K562 (cell line): ENCODE measurements at regions not wholly inside any gene's neighbourhood (a gene's known extent, or its start where the extent isn't known, plus 50 kb on each side); places are given as distances from the start of the nearest gene placed in this dataset.

Source experiments
- ATAC-seq: fragments of 200-7000 bp; cut with Tn5 transposase; 3 replicates; pipeline ENCODE4 v1.9.1; 2020; ENCODE audit warnings: moderate library complexity
- BruUV-seq: library from RNA; stranded (reverse); fragments of 400-500 nt; replicated peaks from 2 replicates; lab custom pipeline; 2021; lab: Mats Ljungman, UMichigan
- CTCF ChIA-PET: fragments of 300-600 bp; formaldehyde crosslinking; extraction: SDS; loops from one replicate; lab custom pipeline; 2021; ENCODE audit warnings: low intra/inter-chr PET ratio; lab: Yijun Ruan, JAX
- POLR2A ChIA-PET: fragments of 300-600, 350-650 bp; sonication (Branson Sonifier 250); formaldehyde crosslinking; extraction: SDS; loops from one replicate; lab custom pipeline; 2021; ENCODE audit warnings: antibody characterized with exemption, inconsistent platforms; lab: Yijun Ruan, JAX
- DNase-seq, 4 experiments: peaks; one replicate each; pipeline versions ENCODE4 v3.0.0 to v3.0.0-alpha.2; 2011 to 2018; ENCODE audit warnings: low spot score in 3 of 4, mixed read lengths in 3 of 4; ENCODE audit errors: extremely low read depth in 1 of 4
- FAIRE-seq: peaks from 2 replicates; lab custom pipeline; 2011; peaks lifted over from hg19 to GRCh38; lab: Jason Lieb, UNC
- H2AFZ ChIP-seq: 2 replicates; pipeline ENCODE4 v1.6.0; 2011; ENCODE audit warnings: low read depth, low read length, control low read depth, inconsistent platforms
- H3K27ac ChIP-seq: fragments of 200-600 bp; 3 replicates; pipeline ENCODE4 v1.8.0; 2011; ENCODE audit warnings: low read depth, mild to moderate bottlenecking, control low read depth, inconsistent platforms, low read length, moderate library complexity, mixed read lengths; ENCODE audit errors: extremely low read depth
- H3K27me3 ChIP-seq, 2 experiments: fragments of 300-600 bp in 1 of 2; 2 replicates in 1 of 2; 3 replicates in 1 of 2; pipeline versions ENCODE4 v1.6.0 to v1.8.0; 2011; ENCODE audit warnings: inconsistent platforms in 2 of 2, low read length in 2 of 2, mild to moderate bottlenecking in 1 of 2, mixed read lengths in 1 of 2, moderate library complexity in 1 of 2; ENCODE audit not compliant: control insufficient read depth in 2 of 2, insufficient read depth in 2 of 2
- H3K36me3 ChIP-seq: fragments of 300-600 bp; 3 replicates; pipeline ENCODE4 v1.8.0; 2011; ENCODE audit warnings: mild to moderate bottlenecking, low read length, inconsistent platforms; ENCODE audit not compliant: control insufficient read depth, insufficient read depth
- H3K4me1 ChIP-seq, 2 experiments: fragments of 200-600 bp in 1 of 2; replicated peaks in 1 of 2; 2 replicates in 1 of 2; 3 replicates in 1 of 2; pipeline versions ENCODE4 v1.5.1 to v1.8.0; 2011; ENCODE audit warnings: inconsistent platforms in 2 of 2, low read length in 2 of 2, mild to moderate bottlenecking in 1 of 2, mixed read lengths in 1 of 2, moderate library complexity in 1 of 2; ENCODE audit not compliant: control insufficient read depth in 2 of 2, insufficient read depth in 2 of 2
- H3K4me2 ChIP-seq: 2 replicates; pipeline ENCODE4 v1.6.1; 2011; ENCODE audit warnings: low read length, control low read depth, inconsistent platforms, mixed read lengths; ENCODE audit not compliant: insufficient read depth
- H3K4me3 ChIP-seq: fragments of 200-600 bp; sonication (generic), shearing (Covaris generic); 2 replicates; pipeline ENCODE4 v1.5.1; 2016; ENCODE audit warnings: control low read depth, inconsistent platforms
- H3K79me2 ChIP-seq: fragments of 200-600 bp; 3 replicates; pipeline ENCODE4 v1.8.0; 2011; ENCODE audit warnings: low read length, inconsistent platforms; ENCODE audit not compliant: control insufficient read depth, insufficient read depth
- H3K9ac ChIP-seq, 2 experiments: 2 replicates each; pipeline versions ENCODE4 v1.6.0 to v1.6.1; 2011; ENCODE audit warnings: low read depth in 2 of 2, low read length in 2 of 2, control low read depth in 1 of 2, inconsistent platforms in 1 of 2, mild to moderate bottlenecking in 1 of 2, mixed read lengths in 1 of 2; ENCODE audit not compliant: insufficient read depth in 1 of 2
- H3K9me1 ChIP-seq: one replicate; pipeline ENCODE4 v1.6.0; 2011; ENCODE audit warnings: inconsistent platforms, mild to moderate bottlenecking, low read length, moderate library complexity; ENCODE audit not compliant: control insufficient read depth, insufficient read depth
- H3K9me3 ChIP-seq: replicated peaks from 2 replicates; pipeline ENCODE4 v1.5.1; 2011; ENCODE audit warnings: low read depth, low read length, inconsistent platforms; ENCODE audit not compliant: control insufficient read depth, insufficient read depth
- H4K20me1 ChIP-seq: replicated peaks from 2 replicates; pipeline ENCODE4 v1.6.1; 2011; ENCODE audit warnings: low read length, inconsistent platforms, mixed read lengths; ENCODE audit not compliant: control insufficient read depth, insufficient read depth
- CCAR2 ChIP-seq: fragments of 200-400 bp; formaldehyde crosslinking; IDR thresholded peaks from 2 replicates; pipeline ENCODE4 v1.6.1; 2017; ENCODE audit warnings: mild to moderate bottlenecking, low read depth, low read length
- ETV5 ChIP-seq: sonication (generic); formaldehyde crosslinking; IDR thresholded peaks from 2 replicates; pipeline ENCODE4 v1.4.0; 2020; ENCODE audit warnings: low read depth, mild to moderate bottlenecking, missing genetic modification reagents
- NCOR1 ChIP-seq: fragments of 450-650 bp; IDR thresholded peaks from 2 replicates; pipeline ENCODE4 v1.6.1; 2016; ENCODE audit warnings: mild to moderate bottlenecking, moderate library complexity
- POLR3G ChIP-seq: IDR thresholded peaks from 2 replicates; pipeline ENCODE4 v1.6.1; 2011; ENCODE audit not compliant: insufficient read length, insufficient replicate concordance; ENCODE audit errors: extremely low read depth
- SMARCB1 ChIP-seq: IDR thresholded peaks from 2 replicates; pipeline ENCODE4 v1.6.1; 2011; ENCODE audit warnings: improper control_type of control experiment, low read depth; ENCODE audit not compliant: insufficient read length
- SP2 ChIP-seq: IDR thresholded peaks from 2 replicates; pipeline ENCODE4 v1.6.1; 2011; ENCODE audit warnings: mild to moderate bottlenecking, low read depth, low read length, moderate library complexity; ENCODE audit not compliant: poor library complexity, severe bottlenecking; ENCODE audit errors: extremely low read depth
- ZNF695 ChIP-seq: fragments of 450-650 bp; formaldehyde crosslinking; IDR thresholded peaks from 2 replicates; pipeline ENCODE4 v1.4.0; 2020; ENCODE audit warnings: mild to moderate bottlenecking, moderate library complexity
- WGBS: fragments of 100-300 bp; shearing (Covaris generic); methylation state at CpG from one replicate; pipeline ENCODE4 v1.1.6; 2016; ENCODE audit warnings: low coverage, mixed read lengths; ENCODE audit not compliant: insufficient coverage; ENCODE audit errors: missing lambda C conversion rate; 5-methylcytosine and 5-hydroxymethylcytosine counted together
- in situ Hi-C: fragments of 300-500 bp; cut with MboI; formaldehyde crosslinking; loops from 4 replicates; pipeline ENCODE4 v1.15.0; 2018; ENCODE audit warnings: inconsistent platforms, mixed read lengths
- intact Hi-C: fragments of 100-400 bp; cut with micrococcal nuclease; formaldehyde crosslinking; loops from 2 replicates; pipeline ENCODE4 v1.14.2; 2022
- TF ChIP-seq, protein P1 (sequence below): fragments of 250-450 bp; sonication (Bioruptor Pico); IDR thresholded peaks from 2 replicates; pipeline ENCODE4 v1.8.0; 2021; ENCODE audit warnings: mild to moderate bottlenecking, moderate library complexity
- TF ChIP-seq, protein P2 (sequence below), 3 experiments: IDR thresholded peaks in 2 of 3; conservative IDR thresholded peaks in 1 of 3; 2 replicates each; pipeline ENCODE4 v1.5.1; 2011 to 2012; ENCODE audit warnings: low read length in 3 of 3, mild to moderate bottlenecking in 3 of 3, control low read depth in 2 of 3, improper control_type of control experiment in 1 of 3, inconsistent platforms in 1 of 3, low read depth in 1 of 3, mixed read lengths in 1 of 3, moderate library complexity in 1 of 3; ENCODE audit not compliant: insufficient read depth in 2 of 3

DNA sequence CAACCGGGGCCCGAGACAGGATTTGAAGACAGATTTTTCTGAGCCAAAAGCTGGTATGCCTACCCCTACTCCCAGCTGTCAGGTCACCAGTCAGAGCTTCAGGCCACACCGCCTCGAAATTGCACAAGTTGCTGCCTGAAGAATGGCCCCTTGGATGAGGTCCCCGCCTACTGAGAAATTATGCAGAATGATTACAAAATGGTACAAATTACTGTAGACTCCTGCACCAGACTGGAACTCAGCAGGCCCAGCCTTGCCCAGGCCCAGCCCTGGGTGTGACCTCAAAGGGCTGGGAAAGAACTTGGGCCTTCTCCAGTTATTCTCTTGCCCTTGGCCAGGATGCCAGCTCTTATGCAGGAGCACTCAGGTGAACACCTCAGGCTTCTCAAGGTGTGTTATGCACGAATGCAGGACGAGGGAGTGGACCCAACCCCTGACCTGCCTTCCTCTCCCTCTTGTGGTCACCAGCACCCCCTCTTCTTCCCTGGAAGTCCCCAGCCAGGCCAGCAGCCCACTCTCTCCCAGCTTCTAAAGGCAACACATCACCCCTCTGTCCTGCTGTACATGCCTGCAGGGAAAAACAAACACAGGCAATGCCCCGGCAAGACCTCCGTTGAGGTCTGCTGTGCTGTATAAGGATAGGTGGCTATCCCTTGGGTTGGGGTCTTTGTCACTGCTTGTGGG, 88.7 kb upstream of the NAA20 start (continued):
- TF ChIP-seq, protein P1, sequence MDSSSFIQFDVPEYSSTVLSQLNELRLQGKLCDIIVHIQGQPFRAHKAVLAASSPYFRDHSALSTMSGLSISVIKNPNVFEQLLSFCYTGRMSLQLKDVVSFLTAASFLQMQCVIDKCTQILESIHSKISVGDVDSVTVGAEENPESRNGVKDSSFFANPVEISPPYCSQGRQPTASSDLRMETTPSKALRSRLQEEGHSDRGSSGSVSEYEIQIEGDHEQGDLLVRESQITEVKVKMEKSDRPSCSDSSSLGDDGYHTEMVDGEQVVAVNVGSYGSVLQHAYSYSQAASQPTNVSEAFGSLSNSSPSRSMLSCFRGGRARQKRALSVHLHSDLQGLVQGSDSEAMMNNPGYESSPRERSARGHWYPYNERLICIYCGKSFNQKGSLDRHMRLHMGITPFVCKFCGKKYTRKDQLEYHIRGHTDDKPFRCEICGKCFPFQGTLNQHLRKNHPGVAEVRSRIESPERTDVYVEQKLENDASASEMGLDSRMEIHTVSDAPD (CRISPR knock-in tag): no peak
- no peak for TF ChIP-seq ETV5 (CRISPR knock-in tag)

DNA sequence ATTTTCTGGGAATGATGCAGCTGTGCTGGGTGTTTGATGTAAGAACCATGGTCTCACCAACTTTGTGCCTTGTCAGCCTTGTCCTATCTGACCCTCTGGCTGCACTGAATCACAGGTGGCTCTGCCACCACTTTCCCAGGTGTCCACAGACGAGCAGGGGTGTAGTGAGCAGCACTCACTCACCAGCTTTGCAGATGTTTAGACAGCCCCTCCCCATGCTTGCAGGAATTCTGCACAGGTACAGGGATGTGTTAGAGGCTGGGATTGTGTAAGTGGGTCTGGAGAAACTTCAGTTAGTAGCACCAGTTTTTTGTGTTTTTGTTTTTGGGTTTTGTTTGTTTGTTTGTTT, 88.2 kb upstream of the NAA20 start:
- in situ Hi-C loops (no loop called here), intact Hi-C loops (no loop called here)
- Histone ChIP-seq H3K36me3 (no peaks in the 10 kb centered on the region), H2AFZ (no peak overlapping the region), H3K9me1 (no peaks in the 10 kb centered on the region), H3K27me3 (no peaks in the 10 kb centered on the region; a peak in 2 of 5 replicates), H3K4me1 (no peaks in the 10 kb centered on the region), H3K4me2 (no peak overlapping the region), H4K20me1 (no peaks in the 10 kb centered on the region), H3K27ac (no peak overlapping the region), H3K9ac (no peak overlapping the region), H3K4me3 (no peak overlapping the region), H3K79me2 (no peaks in the 10 kb centered on the region), H3K9me3 (no peaks in the 10 kb centered on the region)
- TF ChIP-seq SP2 (no peak), CCAR2 (no peak), ZNF695 (no peak), NCOR1 (no peak), POLR3G (no peak), SMARCB1 (no peak)
- TF ChIP-seq, protein P2, sequence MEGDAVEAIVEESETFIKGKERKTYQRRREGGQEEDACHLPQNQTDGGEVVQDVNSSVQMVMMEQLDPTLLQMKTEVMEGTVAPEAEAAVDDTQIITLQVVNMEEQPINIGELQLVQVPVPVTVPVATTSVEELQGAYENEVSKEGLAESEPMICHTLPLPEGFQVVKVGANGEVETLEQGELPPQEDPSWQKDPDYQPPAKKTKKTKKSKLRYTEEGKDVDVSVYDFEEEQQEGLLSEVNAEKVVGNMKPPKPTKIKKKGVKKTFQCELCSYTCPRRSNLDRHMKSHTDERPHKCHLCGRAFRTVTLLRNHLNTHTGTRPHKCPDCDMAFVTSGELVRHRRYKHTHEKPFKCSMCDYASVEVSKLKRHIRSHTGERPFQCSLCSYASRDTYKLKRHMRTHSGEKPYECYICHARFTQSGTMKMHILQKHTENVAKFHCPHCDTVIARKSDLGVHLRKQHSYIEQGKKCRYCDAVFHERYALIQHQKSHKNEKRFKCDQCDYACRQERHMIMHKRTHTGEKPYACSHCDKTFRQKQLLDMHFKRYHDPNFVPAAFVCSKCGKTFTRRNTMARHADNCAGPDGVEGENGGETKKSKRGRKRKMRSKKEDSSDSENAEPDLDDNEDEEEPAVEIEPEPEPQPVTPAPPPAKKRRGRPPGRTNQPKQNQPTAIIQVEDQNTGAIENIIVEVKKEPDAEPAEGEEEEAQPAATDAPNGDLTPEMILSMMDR (IDR thresholded peaks at IDR 0.05 in 2 of 3, conservative IDR thresholded peaks at IDR 0.05 in 1 of 3; ENCODE audit: insufficient read depth in 2 of 3, low read depth in 1 of 3, low read length in 3 of 3): no peak
- BruUV-seq: no TSS peak
- ChIA-PET POLR2A (no interaction called here), CTCF (no interaction called here)
- no peak for FAIRE-seq
- no peak for DNase-seq
- 0% methylated on average over 1 of the region's 1 CpG for WGBS
- no peak for ATAC-seq
